Adipocyte (in vitro differentiated cells): ENCODE measurements at regions not wholly inside any gene's neighbourhood (a gene's known extent, or its start where the extent isn't known, plus 50 kb on each side); places are given as distances from the start of the nearest gene placed in this dataset.
A peak's percentile ranks its signal among the peaks of the same experiment; 100 is the strongest.
"Not testable (repeated sequence)": the region's sequence is repeated elsewhere in the genome, so short reads cannot be mapped to it uniquely, and the experiment has no call there.

ENCODE experiments used
- DNase-seq: peaks from one replicate; pipeline ENCODE4 v3.0.0-alpha.2; 2015; ENCODE audit warnings: low read depth
- H3K27me3 ChIP-seq: replicated peaks from 2 replicates; pipeline ENCODE4 v1.7.0; 2013; ENCODE audit warnings: mild to moderate bottlenecking, low read length, moderate library complexity; ENCODE audit not compliant: control insufficient read depth, insufficient read depth
- H3K36me3 ChIP-seq: 2 replicates; pipeline ENCODE4 v1.7.0; 2013; ENCODE audit warnings: low read length, mild to moderate bottlenecking, moderate library complexity; ENCODE audit not compliant: control insufficient read depth, insufficient read depth, severe bottlenecking
- H3K4me1 ChIP-seq: 2 replicates; pipeline ENCODE4 v1.7.0; 2013; ENCODE audit warnings: mild to moderate bottlenecking, low read length, moderate library complexity; ENCODE audit not compliant: control insufficient read depth, insufficient read depth
- H3K4me3 ChIP-seq: 2 replicates; pipeline ENCODE4 v1.7.0; 2013; ENCODE audit warnings: mild to moderate bottlenecking, low read length, moderate library complexity
- H3K9ac ChIP-seq: 2 replicates; pipeline ENCODE4 v1.7.0; 2013; ENCODE audit warnings: mild to moderate bottlenecking, low read length, moderate library complexity
- H3K9me3 ChIP-seq: 2 replicates; pipeline ENCODE4 v1.7.0; 2013; ENCODE audit warnings: mild to moderate bottlenecking, low read length, moderate library complexity; ENCODE audit not compliant: control insufficient read depth

DNA sequence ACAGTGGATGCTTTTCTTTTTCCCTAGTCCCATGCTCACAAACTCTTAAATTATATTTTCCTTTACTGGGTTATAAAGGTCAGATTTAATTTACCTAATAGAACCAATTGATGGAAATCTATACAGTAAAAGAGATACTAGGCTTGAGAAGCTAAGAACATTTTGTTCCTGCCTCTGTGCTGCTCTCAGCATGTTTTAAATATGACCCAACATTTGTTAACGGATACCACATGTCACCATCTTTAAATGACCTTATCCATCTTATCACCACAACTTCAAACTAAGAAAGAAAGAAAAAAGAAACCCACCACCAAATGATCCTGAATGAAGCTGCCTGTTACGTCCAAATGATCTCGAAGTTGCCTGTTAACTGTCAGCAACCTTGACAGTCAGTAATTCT, 334.7 kb upstream of the ZNF608 start:
- Histone ChIP-seq H3K9ac (no peak overlapping the region), H3K4me3 (no peak overlapping the region), H3K36me3 (no peaks in the 10 kb centered on the region), H3K9me3 (peaks cover 5% of the 10 kb centered on the region), H3K27me3 (no peaks in the 10 kb centered on the region), H3K4me1 (peaks cover 15% of the 10 kb centered on the region)
- peak; percentile 26 for DNase-seq

DNA sequence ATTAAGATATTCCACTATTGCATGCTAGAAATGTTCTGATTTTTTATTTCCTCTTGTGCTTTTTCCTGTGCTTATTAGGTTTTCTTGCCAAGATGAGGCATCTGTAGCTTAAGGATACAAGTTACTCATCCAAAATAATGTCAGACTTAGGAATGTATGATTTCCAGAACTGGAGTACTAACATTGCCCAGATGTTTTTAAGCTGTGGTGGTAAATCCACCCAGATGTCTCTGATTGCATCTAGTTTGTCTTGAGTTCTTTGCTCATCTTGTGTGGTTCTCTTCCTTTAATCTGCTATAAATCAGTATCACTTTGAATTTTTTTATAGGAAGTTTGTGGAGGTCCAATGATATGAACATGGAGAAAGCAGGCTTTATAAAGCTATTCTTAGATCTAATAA, 337.5 kb upstream of the ZNF608 start:
- peak; percentile 90 for DNase-seq

DNA sequence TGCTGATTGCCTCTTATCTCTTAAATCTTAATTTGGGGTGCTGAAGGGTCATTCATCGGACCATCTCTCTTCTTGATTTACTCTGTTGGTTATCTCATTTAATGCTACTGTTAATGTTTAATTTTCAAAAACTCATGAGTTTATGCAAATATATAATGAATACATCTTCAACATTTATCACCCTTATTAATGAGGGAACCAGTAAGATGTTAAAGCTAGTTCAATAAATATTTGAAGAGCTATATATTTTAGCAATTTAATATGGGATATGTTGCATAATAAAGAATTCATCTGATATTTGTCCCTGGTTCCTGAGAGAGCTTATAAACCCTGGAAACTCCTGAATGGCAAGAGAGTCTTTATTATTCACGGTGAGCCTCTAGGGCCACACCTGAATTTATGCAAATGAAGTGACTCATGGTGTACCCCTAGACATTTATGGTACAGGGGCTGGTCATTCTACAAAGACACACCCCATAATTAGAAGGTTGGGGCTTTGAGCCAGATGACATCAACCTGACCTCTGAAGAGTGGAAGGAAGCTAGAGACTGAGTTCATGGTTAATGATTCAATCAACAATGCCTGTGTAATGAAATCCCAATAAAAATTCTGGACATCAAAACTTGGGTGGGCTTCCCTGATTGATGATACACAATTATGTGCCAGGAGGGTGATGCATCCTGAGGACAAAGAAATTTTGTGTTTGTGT, 339.5 kb upstream of the ZNF608 start:
- Histone ChIP-seq H3K9ac (no peak overlapping the region), H3K27me3 (no peaks in the 10 kb centered on the region), H3K9me3 (no peaks in the 10 kb centered on the region), H3K36me3 (no peaks in the 10 kb centered on the region), H3K4me1 (peaks cover 15% of the 10 kb centered on the region), H3K4me3 (no peak overlapping the region)
- DNase-seq: no peak

More for the DNA sequence above, 337.5 kb upstream of the ZNF608 start:
- Histone ChIP-seq H3K9me3 (no peaks in the 10 kb centered on the region), H3K27me3 (no peaks in the 10 kb centered on the region), H3K36me3 (no peaks in the 10 kb centered on the region), H3K9ac (no peak overlapping the region), H3K4me1 (peaks cover 15% of the 10 kb centered on the region), H3K4me3 (no peak overlapping the region)

GRCh38 chr5:125088522-125089105, 342.2 kb upstream of the ZNF608 start:
- no peaks in the 10 kb centered on the region for H3K36me3 ChIP-seq
- no peak overlapping the region for H3K4me3 ChIP-seq
- peaks cover 11% of the 10 kb centered on the region for H3K4me1 ChIP-seq
- H3K9me3 ChIP-seq: no peaks in the 10 kb centered on the region
- no peak overlapping the region for H3K9ac ChIP-seq
- no peak for DNase-seq
- H3K27me3 ChIP-seq: no peaks in the 10 kb centered on the region

- H3K27me3 ChIP-seq, H3K4me3 ChIP-seq, H3K9me3 ChIP-seq, H3K36me3 ChIP-seq, DNase-seq, H3K4me1 ChIP-seq, H3K9ac ChIP-seq: not testable (repeated sequence)
Observed at GRCh38 chr5:125092138-125092537, 345.7 kb upstream of the ZNF608 start.

DNA sequence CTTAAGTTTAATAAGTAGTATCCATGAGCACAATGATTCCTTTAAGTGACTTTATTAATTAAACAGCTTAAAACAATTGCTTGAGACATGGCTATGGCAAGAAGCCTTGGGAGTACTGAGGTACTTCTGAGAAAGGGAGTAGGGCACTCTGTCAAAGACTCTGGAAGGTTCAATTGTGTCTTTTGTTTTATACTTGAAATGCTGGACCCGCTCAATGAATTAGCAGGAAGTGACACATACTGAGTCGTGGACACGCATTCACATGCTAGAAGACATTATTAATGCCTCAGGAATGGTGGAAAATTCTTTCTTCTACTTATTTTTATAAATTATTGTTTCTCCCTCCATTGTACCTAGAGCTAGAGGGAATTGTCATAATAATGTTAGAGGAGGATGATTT, 347.3 kb upstream of the ZNF608 start:
- Histone ChIP-seq H3K4me3 (no peak overlapping the region), H3K27me3 (no peaks in the 10 kb centered on the region)
- DNase-seq: peak; percentile 38

DNA sequence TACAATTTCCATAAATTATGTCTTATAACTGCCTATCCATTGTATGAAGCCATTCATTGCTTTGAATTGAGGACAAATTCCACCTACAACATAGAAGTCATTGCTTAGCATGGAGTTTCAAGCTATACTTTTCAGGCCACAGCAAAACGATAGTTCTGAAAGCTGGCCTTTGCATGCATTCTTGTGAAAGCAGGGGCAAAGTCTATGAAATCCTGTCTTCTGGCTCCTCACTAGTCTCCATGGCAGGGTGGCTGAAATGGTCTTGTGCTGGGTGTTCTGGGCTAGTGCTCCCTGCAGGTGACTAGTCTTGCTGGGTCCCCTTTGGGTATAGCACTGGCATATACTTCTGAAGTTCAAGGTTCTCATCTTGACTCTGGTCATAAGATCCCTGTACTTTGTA, 353.9 kb upstream of the ZNF608 start:
- no peaks in the 10 kb centered on the region for H3K4me1 ChIP-seq
- H3K36me3 ChIP-seq: no peaks in the 10 kb centered on the region
- H3K4me3 ChIP-seq: no peak overlapping the region
- DNase-seq: no peak
- no peaks in the 10 kb centered on the region for H3K27me3 ChIP-seq
- H3K9ac ChIP-seq: no peak overlapping the region
- H3K9me3 ChIP-seq: peaks cover 10% of the 10 kb centered on the region

More for the DNA sequence above, 347.3 kb upstream of the ZNF608 start:
- Histone ChIP-seq H3K9me3 (peaks cover 10% of the 10 kb centered on the region), H3K9ac (no peak overlapping the region), H3K36me3 (no peaks in the 10 kb centered on the region), H3K4me1 (peaks cover 3% of the 10 kb centered on the region)

DNA sequence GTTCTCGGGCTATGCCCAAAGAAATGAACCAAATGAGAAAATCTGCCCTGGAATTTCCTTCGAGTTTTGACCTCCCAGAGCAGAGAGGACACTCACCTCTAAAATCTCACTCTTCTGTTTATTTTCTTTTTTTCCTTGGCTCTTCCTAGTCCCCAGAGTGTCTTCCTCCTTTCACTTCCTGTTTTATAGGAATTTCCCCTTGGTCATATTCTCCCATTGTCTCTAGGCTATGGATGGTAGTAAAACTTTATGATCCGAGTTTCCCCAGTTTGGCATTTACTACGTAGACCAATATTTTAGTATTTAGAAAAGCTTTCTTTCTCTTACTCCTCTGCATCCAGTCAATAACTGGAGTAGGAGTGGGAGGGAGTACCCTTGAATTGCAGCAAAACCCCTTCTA, 354.5 kb upstream of the ZNF608 start:
- no peak for DNase-seq
- Histone ChIP-seq H3K27me3 (no peaks in the 10 kb centered on the region), H3K4me1 (no peaks in the 10 kb centered on the region), H3K36me3 (no peaks in the 10 kb centered on the region), H3K9ac (no peak overlapping the region), H3K4me3 (no peak overlapping the region), H3K9me3 (peaks cover 7% of the 10 kb centered on the region)

GRCh38 chr5:125103459-125103858, 357.0 kb upstream of the ZNF608 start:
- Histone ChIP-seq H3K36me3 (no peaks in the 10 kb centered on the region), H3K4me3 (no peak overlapping the region), H3K4me1 (no peaks in the 10 kb centered on the region), H3K9ac (no peak overlapping the region), H3K9me3 (no peaks in the 10 kb centered on the region), H3K27me3 (no peaks in the 10 kb centered on the region)
- DNase-seq: no peak

GRCh38 chr5:125106271-125106670, 359.8 kb upstream of the ZNF608 start:
- no peak overlapping the region for H3K9ac ChIP-seq
- H3K36me3 ChIP-seq: no peaks in the 10 kb centered on the region
- no peaks in the 10 kb centered on the region for H3K9me3 ChIP-seq
- H3K27me3 ChIP-seq: no peaks in the 10 kb centered on the region
- no peak for DNase-seq
- no peak overlapping the region for H3K4me3 ChIP-seq
- no peaks in the 10 kb centered on the region for H3K4me1 ChIP-seq

- no peak overlapping the region for H3K4me3 ChIP-seq
- H3K4me1 ChIP-seq: no peaks in the 10 kb centered on the region
- H3K27me3 ChIP-seq: no peaks in the 10 kb centered on the region
- H3K9ac ChIP-seq: no peak overlapping the region
- no peaks in the 10 kb centered on the region for H3K36me3 ChIP-seq
- DNase-seq: no peak
- H3K9me3 ChIP-seq: no peaks in the 10 kb centered on the region
Observed at GRCh38 chr5:125106881-125107280, 360.4 kb upstream of the ZNF608 start.

- no peak for DNase-seq
- Histone ChIP-seq H3K36me3 (no peaks in the 10 kb centered on the region), H3K9me3 (no peaks in the 10 kb centered on the region), H3K4me3 (no peak overlapping the region), H3K27me3 (no peaks in the 10 kb centered on the region), H3K9ac (no peak overlapping the region), H3K4me1 (no peaks in the 10 kb centered on the region)
Observed at GRCh38 chr5:125109293-125109692, 362.9 kb upstream of the ZNF608 start.
